Thyroid gland (tissue), 4 donors: ENCODE measurements at regions not wholly inside any gene's neighbourhood (a gene's known extent, or its start where the extent isn't known, plus 50 kb on each side); places are given as distances from the start of the nearest gene placed in this dataset.

Experiments used
- DNase-seq, 2 donors: peaks; one replicate each; pipeline ENCODE4 v3.0.0-alpha.2; 2019
- H3K27ac ChIP-seq, 3 donors: fragments of 200-600 bp; sonication (generic); 1 replicate in 2 of 3; 2 replicates in 1 of 3; pipeline ENCODE4 v1.5.1; 2016 to 2019; ENCODE audit warnings: mild to moderate bottlenecking in 1 of 3, moderate library complexity in 1 of 3
- H3K27me3 ChIP-seq: fragments of 200-600 bp; sonication (generic); one replicate; pipeline ENCODE4 v1.5.1; 2019
- H3K36me3 ChIP-seq, 2 donors: fragments of 200-600 bp; sonication (generic); one replicate each; pipeline ENCODE4 v1.5.1; 2016 to 2019
- H3K4me1 ChIP-seq, 2 donors: fragments of 200-600 bp; sonication (generic); one replicate each; pipeline ENCODE4 v1.5.1; 2017 to 2019
- H3K4me3 ChIP-seq, 3 donors: fragments of 200-600 bp; sonication (generic); replicated peaks in 1 of 3; 1 replicate in 2 of 3; 2 replicates in 1 of 3; pipeline ENCODE4 v1.5.1; 2016; ENCODE audit warnings: mild to moderate bottlenecking in 1 of 3
- H3K9me3 ChIP-seq: fragments of 200-600 bp; sonication (generic); one replicate; pipeline ENCODE4 v1.5.1; 2017
- CTCF ChIP-seq, 6 experiments: fragments of 200-600 bp in 3 of 6; fragments of 450-650 bp in 3 of 6; sonication (generic) in 3 of 6; IDR thresholded peaks; one replicate each; pipeline ENCODE4 v1.5.1; 2016 to 2019; ENCODE audit warnings: antibody characterized with exemption in 6 of 6, mild to moderate bottlenecking in 2 of 6, inconsistent platforms in 1 of 6, moderate library complexity in 1 of 6
- POLR2A ChIP-seq, 2 donors: fragments of 450-650 bp; IDR thresholded peaks; one replicate each; pipeline ENCODE4 v1.6.1; 2017; ENCODE audit warnings: antibody characterized with exemption in 2 of 2, mild to moderate bottlenecking in 2 of 2, moderate library complexity in 1 of 2
- WGBS, 2 donors: methylation state at CpG; one replicate each; pipeline ENCODE4 v1.1.5; 2017; 5-methylcytosine and 5-hydroxymethylcytosine counted together
- intact Hi-C: fragments of 100-400 bp; cut with DNase I; formaldehyde crosslinking; loops from one replicate; pipeline ENCODE4 v1.15.1; 2023

GRCh38 chr1:94316836-94317789 is 79.7 kb upstream of the ARHGAP29 start:
- H3K4me3 ChIP-seq = no peak overlapping the region
- no peaks in the 10 kb centered on the region for H3K4me1 ChIP-seq
- intact Hi-C loops = no loop called here
- no peaks in the 10 kb centered on the region for H3K36me3 ChIP-seq
- WGBS, 2 donors = 84 to 88% methylated on average over 8 of the region's 8 CpGs
- DNase-seq = no peak
- no peaks in the 10 kb centered on the region for H3K9me3 ChIP-seq
- TF ChIP-seq POLR2A (IDR thresholded peaks at IDR 0.05) (no peak), CTCF (IDR thresholded peaks at IDR 0.05) (no peak)
- H3K27ac ChIP-seq = no peak overlapping the region
- H3K27me3 ChIP-seq = no peaks in the 10 kb centered on the region

GRCh38 chr1:94316183-94316582 is 78.8 kb upstream of the ARHGAP29 start:
- Histone ChIP-seq H3K9me3 (no peaks in the 10 kb centered on the region), H3K27ac (no peak overlapping the region), H3K4me1 (no peaks in the 10 kb centered on the region), H3K27me3 (no peaks in the 10 kb centered on the region), H3K36me3 (no peaks in the 10 kb centered on the region), H3K4me3 (no peak overlapping the region)
- intact Hi-C loops = no loop called here
- 61 to 64% methylated on average over 1 of the region's 1 CpG for WGBS, 2 donors
- no peak for TF ChIP-seq CTCF (IDR thresholded peaks at IDR 0.05)
- no peak for TF ChIP-seq POLR2A (IDR thresholded peaks at IDR 0.05)
- no peak for DNase-seq

GRCh38 chr1:94315552-94316116 is 78.2 kb upstream of the ARHGAP29 start:
- Histone ChIP-seq H3K27me3 (no peaks in the 10 kb centered on the region), H3K4me3 (no peak overlapping the region), H3K27ac (no peak overlapping the region), H3K36me3 (no peaks in the 10 kb centered on the region), H3K4me1 (no peaks in the 10 kb centered on the region), H3K9me3 (no peaks in the 10 kb centered on the region)
- no peak for DNase-seq
- WGBS, 2 donors = 100% methylated on average over 1 of the region's 1 CpG
- intact Hi-C loops = no loop called here
- TF ChIP-seq CTCF (IDR thresholded peaks at IDR 0.05) = no peak
- TF ChIP-seq POLR2A (IDR thresholded peaks at IDR 0.05) = no peak

- Histone ChIP-seq H3K36me3 (no peaks in the 10 kb centered on the region), H3K27me3 (no peaks in the 10 kb centered on the region), H3K4me3 (no peak overlapping the region), H3K27ac (no peak overlapping the region), H3K9me3 (no peaks in the 10 kb centered on the region), H3K4me1 (no peaks in the 10 kb centered on the region)
- 77 to 79% methylated on average over 2 of the region's 2 CpGs for WGBS, 2 donors
- intact Hi-C loops = no loop called here
- DNase-seq = no peak
- TF ChIP-seq CTCF (IDR thresholded peaks at IDR 0.05) = no peak
- no peak for TF ChIP-seq POLR2A (IDR thresholded peaks at IDR 0.05)
These were observed 77.0 kb upstream of the ARHGAP29 start for GRCh38 chr1:94314222-94314858.
